ENCODE measurements at regions not wholly inside any gene's neighbourhood (a gene's known extent, or its start where the extent isn't known, plus 50 kb on each side); places are given as distances from the start of the nearest gene placed in this dataset.
"Not testable (repeated sequence)": the region's sequence is repeated elsewhere in the genome, so short reads cannot be mapped to it uniquely, and the experiment has no call there.

DNA sequence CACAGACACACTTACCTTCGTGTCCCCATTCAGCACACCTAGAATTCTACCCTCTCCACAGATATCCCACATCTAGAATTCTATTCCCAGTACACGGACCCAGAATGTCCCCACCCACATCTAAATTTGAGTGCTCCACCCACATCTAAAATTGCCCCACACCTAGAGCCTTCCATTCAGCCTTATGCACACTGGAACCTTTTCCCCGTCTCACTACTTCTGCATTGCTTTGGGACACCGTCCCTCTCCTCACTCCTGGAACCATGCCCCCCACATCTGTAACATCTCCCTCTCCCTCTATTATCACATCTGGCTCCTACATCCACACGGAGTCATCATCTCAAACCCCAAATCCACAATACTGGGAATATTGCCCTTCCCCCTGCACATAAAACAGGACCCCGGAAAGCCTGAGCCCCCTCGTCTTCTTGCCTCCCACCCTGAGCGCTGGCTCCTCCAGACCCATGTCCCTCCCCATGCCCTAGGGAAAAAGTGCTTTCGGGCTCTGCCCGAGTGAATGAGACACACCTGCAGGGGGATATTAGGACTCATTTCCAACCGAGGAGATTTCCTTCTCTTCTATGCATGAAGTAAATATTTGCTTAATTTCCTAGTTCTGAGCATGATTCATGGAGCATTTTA lies 125.8 kb upstream of the UNC5B start:
- no peak for DNase-seq

DNA sequence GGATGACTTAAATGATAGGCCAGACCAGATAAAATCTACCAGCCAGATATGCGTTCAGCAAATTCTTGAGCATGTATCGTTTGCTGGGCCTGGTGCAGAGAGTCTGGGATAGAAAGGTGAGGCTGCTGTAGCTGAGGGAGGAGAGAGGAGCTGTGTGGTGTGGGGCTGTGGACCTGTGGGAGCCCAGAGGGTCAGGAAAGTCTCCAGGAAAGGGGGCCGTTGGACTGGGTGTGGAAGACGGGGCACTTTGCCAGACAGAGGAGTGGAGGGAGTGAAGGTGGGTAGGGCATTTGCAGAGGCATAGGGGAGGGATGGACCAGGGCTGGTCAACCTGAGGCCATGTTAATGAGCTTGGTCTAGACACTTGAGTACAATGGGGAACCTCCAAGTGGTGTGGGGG lies 124.7 kb upstream of the UNC5B start:
- DNase-seq = no peak

GRCh38 chr10:71088054-71088453 lies 124.3 kb upstream of the UNC5B start:
- no peak for DNase-seq

GRCh38 chr10:71088578-71088977 lies 123.8 kb upstream of the UNC5B start:
- not testable (repeated sequence) for DNase-seq

GRCh38 chr10:71089162-71089561 lies 123.2 kb upstream of the UNC5B start:
- DNase-seq = no peak

DNA sequence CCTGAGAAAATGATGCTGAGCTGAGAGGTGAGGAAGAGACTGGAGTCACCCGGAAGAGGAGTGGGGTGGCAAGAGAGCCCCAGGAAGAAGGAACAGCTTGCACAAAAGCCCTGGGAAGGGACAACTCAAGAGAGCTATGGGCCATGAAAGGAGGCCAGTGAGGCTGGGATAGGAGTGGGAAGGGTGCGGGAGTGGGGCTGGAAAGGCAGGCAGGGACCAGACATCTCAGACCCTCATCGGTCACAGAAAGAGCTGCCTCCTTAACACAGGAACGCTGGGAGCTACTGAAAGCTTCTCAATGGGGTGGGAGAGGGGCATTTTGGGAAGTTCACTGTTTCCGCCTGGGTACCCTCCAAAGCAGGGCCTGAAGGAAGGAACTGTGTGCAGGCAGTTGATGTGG lies 122.0 kb upstream of the UNC5B start:
- DNase-seq = no peak

- DNase-seq = no peak
Observed at GRCh38 chr10:71090801-71091200, 121.6 kb upstream of the UNC5B start.

- DNase-seq = no peak
Observed at GRCh38 chr10:71092812-71093401, 119.5 kb upstream of the UNC5B start.

DNA sequence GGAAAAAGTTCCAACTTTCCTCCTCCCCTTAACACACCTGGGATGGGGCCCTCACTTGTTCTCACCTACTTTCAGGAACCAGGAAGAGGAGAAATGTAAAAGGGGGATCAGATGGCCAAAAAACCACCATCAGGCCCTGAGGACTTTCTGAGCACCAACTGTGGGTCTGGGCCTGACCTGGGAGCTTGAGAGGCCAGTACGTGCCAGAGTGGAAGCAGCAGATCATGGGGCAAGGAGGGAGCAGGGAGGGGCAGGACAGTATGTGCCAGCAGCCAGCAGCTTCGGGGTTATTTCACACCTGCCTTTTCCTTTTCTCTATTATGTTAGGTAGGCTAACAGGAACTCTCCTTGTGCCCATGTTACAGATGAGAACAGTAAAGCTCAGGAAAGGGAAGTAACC lies 118.8 kb upstream of the UNC5B start:
- no peak for DNase-seq

- no peak for DNase-seq
Observed at GRCh38 chr10:71094712-71095390, 117.5 kb upstream of the UNC5B start.

DNA sequence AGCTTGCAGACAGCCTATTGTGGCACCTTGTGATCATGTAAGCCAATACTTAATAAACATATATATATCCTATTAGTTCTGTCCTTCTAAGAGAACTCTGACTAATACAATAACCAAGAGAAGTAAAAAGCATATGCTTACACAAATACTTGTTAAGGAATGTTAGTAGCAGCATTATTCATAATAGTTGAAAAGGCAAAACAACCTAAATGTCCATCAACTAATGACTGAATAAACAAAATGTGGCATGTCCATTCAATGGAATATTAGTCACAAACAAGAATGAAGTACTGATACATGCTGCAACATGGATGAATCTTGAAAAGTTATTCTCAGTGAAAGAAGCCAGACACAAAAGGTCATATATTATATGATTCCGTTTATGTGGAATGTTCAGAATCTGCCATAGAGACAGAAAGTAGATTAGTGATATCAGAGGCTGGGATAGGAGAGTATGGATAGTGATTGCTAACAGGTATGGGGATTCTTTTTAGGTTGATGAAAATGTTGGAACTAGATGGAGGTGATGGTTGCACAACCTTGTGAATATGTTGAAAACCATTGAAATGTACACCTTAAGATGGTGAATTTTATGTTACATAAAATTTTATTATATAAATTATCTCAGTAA lies 112.5 kb upstream of the UNC5B start:
- DNase-seq = no peak

DNA sequence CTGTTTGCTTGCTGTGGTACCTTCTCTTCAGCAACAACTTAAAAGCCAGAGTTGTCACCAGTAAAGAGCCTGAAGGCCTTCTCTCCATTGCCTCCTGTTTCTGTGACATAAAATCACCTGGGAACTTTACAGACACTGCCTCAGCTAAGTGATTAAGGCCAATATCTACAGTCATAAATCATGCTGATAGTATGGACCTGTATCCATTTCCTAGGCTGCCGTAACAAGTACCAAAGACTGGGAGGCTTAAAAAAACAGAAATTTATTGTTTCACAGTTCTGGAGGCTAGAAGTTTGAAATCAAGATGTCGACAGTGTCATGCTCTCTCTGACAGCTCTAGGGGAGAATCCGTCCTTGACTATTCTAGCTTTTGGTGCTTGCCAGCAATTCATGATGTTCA lies 108.4 kb upstream of the UNC5B start:
- no peak for DNase-seq

DNA sequence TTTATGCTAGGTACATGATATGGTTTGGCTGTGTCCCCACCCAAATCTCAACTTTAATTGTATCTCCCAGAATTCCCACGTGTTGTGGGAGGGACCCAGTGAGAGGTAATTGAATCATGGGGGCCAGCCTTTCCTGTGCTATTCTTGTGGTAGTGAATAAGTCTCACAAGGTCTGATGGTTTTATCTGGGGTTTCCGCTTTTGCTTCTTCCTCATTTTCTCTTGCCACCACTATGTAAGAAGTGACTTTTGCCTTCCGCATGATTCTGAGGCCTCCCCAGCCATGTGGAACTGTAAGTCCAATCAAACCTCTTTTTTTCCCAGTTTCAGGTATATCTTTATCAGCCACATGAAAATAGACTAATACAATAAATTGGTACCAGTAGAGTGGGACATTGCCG lies 106.2 kb upstream of the UNC5B start:
- not testable (repeated sequence) for DNase-seq

GRCh38 chr10:71107117-71107516 lies 105.3 kb upstream of the UNC5B start:
- DNase-seq = not testable (repeated sequence)

- not testable (repeated sequence) for DNase-seq
Observed at GRCh38 chr10:71108042-71108441, 104.3 kb upstream of the UNC5B start.

- DNase-seq = no peak
Observed at GRCh38 chr10:71112138-71112785, 100.1 kb upstream of the UNC5B start.

GRCh38 chr10:71116426-71116825 lies 95.9 kb upstream of the UNC5B start:
- DNase-seq = no peak

- DNase-seq = not testable (repeated sequence)
Observed at GRCh38 chr10:71117589-71117988, 94.8 kb upstream of the UNC5B start.

DNA sequence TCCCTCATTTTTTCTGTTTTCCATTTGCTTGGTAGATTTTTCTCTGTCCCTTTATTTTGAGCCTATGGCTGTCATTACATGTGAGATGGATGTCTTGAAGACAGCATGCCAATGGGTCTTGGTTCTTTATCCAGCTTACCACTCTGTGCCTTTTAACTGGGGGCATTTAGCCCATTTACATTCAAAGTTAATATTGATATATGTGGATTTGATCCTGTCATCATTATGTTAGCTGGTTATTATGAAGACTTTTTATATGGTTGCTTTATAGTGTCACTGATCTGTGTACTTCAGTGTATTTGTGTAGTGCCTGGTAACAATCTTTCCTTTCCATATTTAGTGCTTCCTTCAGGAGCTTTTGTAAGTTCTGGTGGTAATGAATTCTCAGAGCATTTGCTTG lies 89.3 kb upstream of the UNC5B start:
- no peak for DNase-seq

DNA sequence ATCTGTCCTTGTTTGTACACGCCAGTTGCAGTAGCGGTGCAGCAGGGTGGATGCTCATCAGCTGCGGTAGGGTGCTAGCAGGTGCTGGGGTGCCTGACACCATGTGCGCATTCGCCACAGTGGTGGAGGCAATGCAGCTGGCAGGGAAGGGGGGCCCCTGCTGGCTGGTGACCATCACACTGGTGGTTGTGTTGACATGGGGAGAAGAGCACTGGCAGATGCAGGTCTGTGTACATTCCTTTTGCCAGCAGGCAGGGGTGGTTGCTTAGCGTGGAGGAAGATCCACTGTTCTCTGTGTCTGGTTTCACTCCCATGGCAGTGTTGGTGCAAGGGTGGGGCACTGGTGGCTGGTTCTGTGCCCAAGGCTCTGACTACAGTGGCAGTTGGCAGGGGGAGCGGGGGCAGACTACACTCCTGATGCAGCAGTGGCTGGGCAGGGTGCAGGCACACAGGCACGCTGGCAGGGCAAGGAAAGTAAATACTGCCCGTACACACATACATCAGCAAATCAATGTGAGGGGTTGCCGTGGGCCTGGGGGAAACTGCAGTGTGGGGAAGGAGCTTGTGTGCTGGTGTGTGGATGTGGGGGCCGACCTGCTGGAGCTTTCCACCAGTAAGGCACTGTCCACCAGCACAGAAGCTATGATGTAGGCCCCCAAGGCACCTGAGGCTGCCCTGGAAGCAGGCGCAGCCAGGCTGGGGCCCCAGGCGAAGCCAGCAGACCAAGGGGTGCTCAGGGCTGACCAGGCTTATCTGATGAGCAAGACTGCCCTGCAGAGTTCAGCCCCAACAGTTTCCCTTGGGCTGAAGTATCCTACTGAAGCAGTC lies 87.2 kb upstream of the UNC5B start:
- no peak for DNase-seq

DNA sequence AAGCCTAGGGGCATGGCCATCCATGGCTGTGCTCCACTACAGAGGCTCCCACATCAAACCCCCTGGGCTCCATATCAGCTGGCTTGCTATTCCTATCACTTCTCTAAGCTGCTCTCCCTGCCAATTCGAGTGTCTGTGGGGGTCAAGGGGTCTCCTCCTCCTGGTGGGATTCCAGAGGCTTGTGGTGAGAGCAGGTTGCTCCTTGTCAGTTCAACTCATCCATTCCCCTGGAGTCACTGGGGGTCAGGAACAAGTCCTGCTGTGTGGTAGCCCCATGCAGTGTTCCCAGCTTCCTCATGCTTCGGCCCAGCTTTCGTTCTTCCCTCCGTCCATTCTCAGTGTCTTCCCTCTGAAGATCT lies 86.6 kb upstream of the UNC5B start:
- no peak for DNase-seq

GRCh38 chr10:71126432-71126831 lies 85.9 kb upstream of the UNC5B start:
- no peak for DNase-seq

DNA sequence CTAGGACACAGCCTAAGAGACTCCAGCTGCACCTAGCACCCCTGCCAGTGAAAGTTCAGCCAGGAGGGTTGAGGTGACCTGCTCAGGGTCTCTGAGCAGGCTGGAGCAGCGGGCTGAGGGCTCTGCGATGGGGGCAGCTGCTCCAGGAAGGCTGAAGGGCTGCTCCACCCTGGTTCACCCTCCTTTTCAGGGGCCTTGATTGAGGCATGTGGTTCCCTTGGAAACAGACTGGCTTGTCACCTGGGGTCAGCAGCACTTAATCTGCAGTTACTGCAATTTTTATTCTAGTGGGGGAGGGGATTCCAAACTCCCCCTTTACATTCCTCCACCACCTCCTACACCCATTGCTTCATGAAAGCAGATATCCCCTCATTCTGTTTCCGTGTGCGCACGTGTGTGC lies 85.3 kb upstream of the UNC5B start:
- no peak for DNase-seq

Data from activated gamma-delta T cell treated with Interleukin-2 at 50 U/mL for 16 hours (primary cell).